ENCODE measurements at regions not wholly inside any gene's neighbourhood (a gene's known extent, or its start where the extent isn't known, plus 50 kb on each side); places are given as distances from the start of the nearest gene placed in this dataset.

DNA sequence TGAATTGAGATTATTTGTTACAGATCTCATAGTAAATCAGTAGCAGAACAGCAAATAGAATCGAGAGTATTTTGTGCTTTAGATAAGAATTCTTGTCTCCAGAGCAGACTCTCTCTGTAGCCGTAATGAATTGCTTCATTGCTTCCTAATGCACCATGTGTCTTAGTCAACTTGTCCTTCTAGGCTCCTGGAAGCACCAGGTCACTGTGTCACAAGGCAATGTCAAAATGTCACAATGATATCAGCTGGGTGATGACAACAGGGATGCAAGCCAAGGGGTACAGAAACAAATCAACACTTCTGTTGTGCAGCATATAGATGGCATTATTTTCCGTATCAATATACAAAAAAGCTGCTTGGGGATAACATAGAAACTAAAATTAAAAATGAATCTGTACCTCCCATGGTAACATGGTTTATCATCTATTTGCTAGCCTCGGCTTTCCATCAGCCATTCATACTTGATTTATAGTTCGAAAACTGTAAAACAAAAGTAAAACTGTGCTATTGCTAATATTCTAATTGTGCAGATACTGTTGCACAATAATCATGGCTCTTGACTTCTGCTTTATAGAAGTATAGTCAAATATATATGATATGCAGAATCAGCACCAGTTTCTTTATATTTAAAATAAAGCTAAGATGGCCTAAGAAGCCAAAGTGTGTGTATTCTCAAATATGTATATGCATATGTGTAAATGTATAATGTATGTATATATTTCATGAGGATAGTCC is 435.9 kb upstream of the TLE4 start:
- Histone ChIP-seq H3K27ac (no peak overlapping the region), H3K4me1 (no peaks in the 10 kb centered on the region), H3K4me3 (no peak overlapping the region), H3K27me3 (no peaks in the 10 kb centered on the region), H3K36me3 (no peaks in the 10 kb centered on the region), H3K9me3 (no peaks in the 10 kb centered on the region)
- ATAC-seq (no peak), DNase-seq (no peak)
- no peak for TF ChIP-seq POLR2A (IDR thresholded peaks at IDR 0.05)
- TF ChIP-seq, protein P1, sequence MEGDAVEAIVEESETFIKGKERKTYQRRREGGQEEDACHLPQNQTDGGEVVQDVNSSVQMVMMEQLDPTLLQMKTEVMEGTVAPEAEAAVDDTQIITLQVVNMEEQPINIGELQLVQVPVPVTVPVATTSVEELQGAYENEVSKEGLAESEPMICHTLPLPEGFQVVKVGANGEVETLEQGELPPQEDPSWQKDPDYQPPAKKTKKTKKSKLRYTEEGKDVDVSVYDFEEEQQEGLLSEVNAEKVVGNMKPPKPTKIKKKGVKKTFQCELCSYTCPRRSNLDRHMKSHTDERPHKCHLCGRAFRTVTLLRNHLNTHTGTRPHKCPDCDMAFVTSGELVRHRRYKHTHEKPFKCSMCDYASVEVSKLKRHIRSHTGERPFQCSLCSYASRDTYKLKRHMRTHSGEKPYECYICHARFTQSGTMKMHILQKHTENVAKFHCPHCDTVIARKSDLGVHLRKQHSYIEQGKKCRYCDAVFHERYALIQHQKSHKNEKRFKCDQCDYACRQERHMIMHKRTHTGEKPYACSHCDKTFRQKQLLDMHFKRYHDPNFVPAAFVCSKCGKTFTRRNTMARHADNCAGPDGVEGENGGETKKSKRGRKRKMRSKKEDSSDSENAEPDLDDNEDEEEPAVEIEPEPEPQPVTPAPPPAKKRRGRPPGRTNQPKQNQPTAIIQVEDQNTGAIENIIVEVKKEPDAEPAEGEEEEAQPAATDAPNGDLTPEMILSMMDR (IDR thresholded peaks at IDR 0.05 in 4 of 5, conservative IDR thresholded peaks at IDR 0.05 in 1 of 5): no peak
- intact Hi-C loops (cut with DNase I; ENCODE audit: low total_unique reads): no loop called here
- in situ Hi-C loops (cut with MboI; ENCODE audit: low sequenced_read_pairs in 4 of 4): no loop called here

DNA sequence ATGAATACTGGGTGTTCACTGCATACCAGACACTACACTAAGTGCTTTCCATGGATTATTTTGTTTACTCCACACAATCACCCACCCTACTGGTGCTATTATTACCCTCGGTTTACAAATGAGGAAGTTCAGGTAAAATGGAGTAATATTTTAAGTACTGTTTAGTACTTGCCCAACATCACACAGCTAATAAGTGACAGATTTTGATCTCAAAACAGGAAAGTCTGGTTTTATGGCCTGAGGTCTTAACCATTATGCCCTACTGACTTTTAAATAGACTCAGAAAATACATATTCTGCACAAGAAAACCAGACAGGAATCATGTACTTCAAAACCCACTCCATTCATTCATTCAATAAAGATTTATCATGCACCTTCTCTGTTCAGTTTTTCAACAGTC is 431.0 kb upstream of the TLE4 start:
- in situ Hi-C loops (cut with MboI; ENCODE audit: low sequenced_read_pairs in 4 of 4) (no loop called here), intact Hi-C loops (cut with DNase I; ENCODE audit: low total_unique reads) (no loop called here)
- Histone ChIP-seq H3K4me3 (no peak overlapping the region), H3K36me3 (no peaks in the 10 kb centered on the region), H3K4me1 (no peaks in the 10 kb centered on the region), H3K27ac (no peak overlapping the region), H3K27me3 (no peaks in the 10 kb centered on the region), H3K9me3 (no peaks in the 10 kb centered on the region)
- TF ChIP-seq, protein P1 (IDR thresholded peaks at IDR 0.05 in 4 of 5, conservative IDR thresholded peaks at IDR 0.05 in 1 of 5): no peak
- TF ChIP-seq POLR2A (IDR thresholded peaks at IDR 0.05): no peak
- DNase-seq: no peak
- no peak for ATAC-seq

DNA sequence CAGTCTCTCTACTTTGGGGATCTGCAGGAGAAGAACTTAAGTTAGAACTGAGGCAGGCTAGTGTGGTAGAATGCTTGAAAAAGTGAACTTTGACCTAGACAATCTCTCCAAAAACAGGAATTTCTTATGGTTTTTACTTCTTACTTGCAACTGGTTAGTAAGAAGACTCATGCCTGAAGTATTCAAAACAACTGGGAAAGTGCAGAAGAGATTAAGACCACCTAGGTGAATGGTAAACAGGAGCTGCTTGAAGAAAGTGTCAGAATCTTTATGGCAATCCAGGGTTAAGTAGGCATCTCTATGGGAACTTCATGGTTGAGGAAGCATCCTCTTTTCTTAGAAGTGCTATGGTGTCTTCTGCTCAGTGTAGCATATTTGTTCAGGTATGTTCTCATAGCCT is 428.6 kb upstream of the TLE4 start:
- intact Hi-C loops (cut with DNase I; ENCODE audit: low total_unique reads) (no loop called here), in situ Hi-C loops (cut with MboI; ENCODE audit: low sequenced_read_pairs in 4 of 4) (no loop called here)
- no peaks in the 10 kb centered on the region for H3K4me1 ChIP-seq
- TF ChIP-seq, protein P1 (IDR thresholded peaks at IDR 0.05 in 4 of 5, conservative IDR thresholded peaks at IDR 0.05 in 1 of 5): no peak
- TF ChIP-seq POLR2A (IDR thresholded peaks at IDR 0.05): no peak
- no peak overlapping the region for H3K27ac ChIP-seq
- H3K36me3 ChIP-seq: no peaks in the 10 kb centered on the region
- DNase-seq (no peak), ATAC-seq (no peak)
- H3K9me3 ChIP-seq: no peaks in the 10 kb centered on the region
- no peaks in the 10 kb centered on the region for H3K27me3 ChIP-seq
- no peak overlapping the region for H3K4me3 ChIP-seq

DNA sequence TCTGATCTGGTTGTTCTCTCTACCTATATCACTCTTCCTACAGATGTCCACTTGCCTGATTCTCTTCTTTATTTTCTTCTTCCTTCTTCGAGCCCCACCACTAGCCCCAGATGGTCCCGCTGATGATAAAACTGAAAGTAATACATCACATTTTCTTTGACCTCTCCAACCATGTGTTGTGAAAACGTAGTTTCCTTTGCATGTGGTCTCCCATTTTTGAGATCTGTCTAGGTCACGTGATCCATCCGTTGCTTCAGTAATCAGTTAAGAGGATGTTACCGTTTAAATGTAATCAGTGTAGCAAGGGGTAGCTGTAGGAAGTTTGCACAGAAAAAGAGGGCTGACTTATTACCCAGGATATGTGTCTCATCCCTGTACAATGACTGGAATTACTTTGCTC is 426.3 kb upstream of the TLE4 start:
- ATAC-seq: no peak
- DNase-seq: no peak
- no peaks in the 10 kb centered on the region for H3K4me1 ChIP-seq
- in situ Hi-C loops (cut with MboI; ENCODE audit: low sequenced_read_pairs in 4 of 4): no loop called here
- H3K27me3 ChIP-seq: no peaks in the 10 kb centered on the region
- H3K9me3 ChIP-seq: no peaks in the 10 kb centered on the region
- TF ChIP-seq POLR2A (IDR thresholded peaks at IDR 0.05): no peak
- TF ChIP-seq, protein P1 (IDR thresholded peaks at IDR 0.05 in 4 of 5, conservative IDR thresholded peaks at IDR 0.05 in 1 of 5): no peak
- no peak overlapping the region for H3K4me3 ChIP-seq
- no peak overlapping the region for H3K27ac ChIP-seq
- H3K36me3 ChIP-seq: no peaks in the 10 kb centered on the region
- intact Hi-C loops (cut with DNase I; ENCODE audit: low total_unique reads): no loop called here

DNA sequence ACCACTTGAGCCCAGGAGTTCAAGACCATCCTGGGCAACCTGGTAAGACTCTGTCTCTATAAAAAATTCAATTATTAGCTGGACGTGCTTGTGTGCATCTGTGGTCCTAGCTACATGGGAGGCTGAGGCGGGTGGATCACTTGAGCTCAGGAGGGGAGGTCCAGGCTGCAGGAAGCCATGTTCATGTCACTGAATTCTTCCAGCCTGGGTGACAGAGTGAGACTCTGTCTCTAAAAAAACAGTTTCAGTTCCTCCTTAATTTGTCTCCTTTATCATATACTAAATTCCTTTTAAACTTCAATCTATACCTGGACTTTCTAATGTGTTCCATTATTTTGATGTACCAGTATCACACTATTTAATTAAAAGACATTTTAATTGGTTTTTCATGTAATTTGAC is 422.2 kb upstream of the TLE4 start:
- TF ChIP-seq POLR2A (IDR thresholded peaks at IDR 0.05): no peak
- TF ChIP-seq, protein P1 (IDR thresholded peaks at IDR 0.05 in 4 of 5, conservative IDR thresholded peaks at IDR 0.05 in 1 of 5): no peak
- Histone ChIP-seq H3K36me3 (no peaks in the 10 kb centered on the region), H3K9me3 (no peaks in the 10 kb centered on the region), H3K27ac (no peak overlapping the region), H3K4me3 (no peak overlapping the region), H3K27me3 (no peaks in the 10 kb centered on the region), H3K4me1 (peaks cover 0 to 9% of the 10 kb centered on the region in 2 donors)
- intact Hi-C loops (cut with DNase I; ENCODE audit: low total_unique reads): no loop called here
- no peak for DNase-seq
- in situ Hi-C loops (cut with MboI; ENCODE audit: low sequenced_read_pairs in 4 of 4): no loop called here
- ATAC-seq: no peak

Measured in gastrocnemius medialis (tissue), 4 donors.